ENCODE measurements at regions not wholly inside any gene's neighbourhood (a gene's known extent, or its start where the extent isn't known, plus 50 kb on each side); places are given as distances from the start of the nearest gene placed in this dataset.

DNA sequence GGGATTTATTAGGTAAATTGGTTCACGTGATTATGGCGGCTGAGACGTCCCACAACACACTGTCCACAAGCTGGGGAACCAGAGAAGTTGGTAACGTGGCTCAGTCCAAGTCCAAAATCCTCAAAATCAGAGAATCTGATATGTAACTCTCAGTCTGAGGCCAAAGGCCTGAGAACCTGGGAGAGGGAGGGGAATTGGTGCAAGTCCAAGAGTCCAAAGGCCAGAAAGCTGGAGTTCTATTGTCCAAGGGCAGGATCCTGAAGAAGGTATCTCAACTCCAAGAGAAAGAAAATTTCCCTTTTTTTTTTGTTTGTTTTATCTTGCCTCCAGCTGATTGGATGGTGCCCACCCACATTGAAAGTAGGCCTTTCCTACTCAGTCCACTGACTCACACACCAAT, 83.8 kb downstream of the PRDM9 start:
- H3K9me3 ChIP-seq (ENCODE audit: control insufficient read depth, insufficient read depth, low read length): peaks cover 3% of the 10 kb centered on the region
- no peak overlapping the region for H3K56ac ChIP-seq (ENCODE audit: extremely low read depth, insufficient read depth, low read length)
- H3K4me2 ChIP-seq (ENCODE audit: low read depth, low read length): no peak overlapping the region
- no peaks in the 10 kb centered on the region for H3K4me1 ChIP-seq (ENCODE audit: control insufficient read depth, insufficient read depth, low read length)
- H3K14ac ChIP-seq (replicated peaks; ENCODE audit: low read depth, low read length): no peak overlapping the region
- H2AK9ac ChIP-seq (replicated peaks; ENCODE audit: low read depth, low read length, poor library complexity): no peak overlapping the region
- H4K91ac ChIP-seq (ENCODE audit: insufficient read depth, low read depth, low read length): no peak overlapping the region
- dilution Hi-C loops (cut with HindIII; ENCODE audit: low sequenced_read_pairs, unreplicated experiment): no loop called here
- DNase-seq (no peak), ATAC-seq (ENCODE audit: low read depth) (no peak)
- H3K27ac ChIP-seq (ENCODE audit: insufficient read depth, low read length): no peak overlapping the region
- no TSS peak for BruUV-seq (replicated peaks)
- in situ Hi-C loops (cut with MboI; ENCODE audit: low sequenced_read_pairs): no loop called here
- H3K4me3 ChIP-seq (ENCODE audit: insufficient read depth, low read depth, low read length): no peak overlapping the region
- H3K27me3 ChIP-seq (ENCODE audit: control insufficient read depth, insufficient read depth, low read length): no peaks in the 10 kb centered on the region
- no peaks in the 10 kb centered on the region for H3K36me3 ChIP-seq (ENCODE audit: control insufficient read depth, insufficient read depth, low read length)
- H2BK20ac ChIP-seq (ENCODE audit: low read depth, low read length): no peak overlapping the region
- H4K5ac ChIP-seq (ENCODE audit: low read depth, low read length): no peak overlapping the region
- no peak for TF ChIP-seq ELK1 (IDR thresholded peaks at IDR 0.05; ENCODE audit: borderline replicate concordance, low read depth, low read length)
- no peak for TF ChIP-seq RCOR1 (IDR thresholded peaks at IDR 0.05; ENCODE audit: insufficient replicate concordance, low read length)
- no peak for TF ChIP-seq MAFK (IDR thresholded peaks at IDR 0.05; ENCODE audit: low read depth, low read length)
- no peak for TF ChIP-seq CTCF (conservative IDR thresholded peaks at IDR 0.05; ENCODE audit: low read depth, low read length)
- no peak for TF ChIP-seq RAD21 (IDR thresholded peaks at IDR 0.05; ENCODE audit: low read length)
- no peak for TF ChIP-seq USF2 (IDR thresholded peaks at IDR 0.05; ENCODE audit: low read depth, low read length)
- no peak for TF ChIP-seq CHD1 (IDR thresholded peaks at IDR 0.05; ENCODE audit: low read depth, low read length)
- TF ChIP-seq MAZ (IDR thresholded peaks at IDR 0.05; ENCODE audit: borderline replicate concordance, low read depth, low read length): no peak
- TF ChIP-seq FOS (IDR thresholded peaks at IDR 0.05; ENCODE audit: low read depth, low read length): no peak
- no peak for TF ChIP-seq BHLHE40 (IDR thresholded peaks at IDR 0.05; ENCODE audit: low read depth, low read length)
- H3K4ac ChIP-seq (ENCODE audit: low read depth, low read length): no peak overlapping the region
- ChIA-PET POLR2A (ENCODE audit: unreplicated experiment) (no interaction called here), CTCF (no interaction called here)
- H2AFZ ChIP-seq (replicated peaks; ENCODE audit: low read length, poor library complexity): no peak overlapping the region
- H2BK15ac ChIP-seq (ENCODE audit: low read depth, low read length): no peak overlapping the region
- no peak overlapping the region for H2BK120ac ChIP-seq (ENCODE audit: low read depth, low read length)
- WGBS, 2 experiments (ENCODE audit: extremely low coverage in 2 of 2, insufficient read length in 1 of 2): no CpG with 5 or more reads among the region's 4 CpGs
- no peaks in the 10 kb centered on the region for H4K20me1 ChIP-seq (ENCODE audit: insufficient read depth, low read length)
- H3K9ac ChIP-seq (ENCODE audit: low read depth, low read length): no peak overlapping the region
- H3K23ac ChIP-seq (ENCODE audit: low read depth, low read length): no peak overlapping the region
- no peaks in the 10 kb centered on the region for H3K9me1 ChIP-seq (ENCODE audit: insufficient read depth, low read length)
- H3K79me1 ChIP-seq (ENCODE audit: low read depth in 1 of 2, low read length in 2 of 2): no peaks in the 10 kb centered on the region
- no peak overlapping the region for H4K8ac ChIP-seq (ENCODE audit: low read depth in 2 of 2, low read length in 2 of 2)
- H3K18ac ChIP-seq (ENCODE audit: low read depth, low read length): no peak overlapping the region
- intact Hi-C loops (cut with micrococcal nuclease): no loop called here
- no peak overlapping the region for H2AK5ac ChIP-seq (ENCODE audit: low read depth, low read length)
- no peak overlapping the region for H2BK5ac ChIP-seq (ENCODE audit: low read depth, low read length, poor library complexity, severe bottlenecking)

Data from IMR-90 (cell line).